ENCODE measurements at regions not wholly inside any gene's neighbourhood (a gene's known extent, or its start where the extent isn't known, plus 50 kb on each side); places are given as distances from the start of the nearest gene placed in this dataset.
"Not testable (repeated sequence)": the region's sequence is repeated elsewhere in the genome, so short reads cannot be mapped to it uniquely, and the experiment has no call there.

- no peak for DNase-seq (ENCODE audit: low spot score)
Observed at GRCh38 chr5:41995193-41995592, 70.1 kb downstream of the FBXO4 start.

DNA sequence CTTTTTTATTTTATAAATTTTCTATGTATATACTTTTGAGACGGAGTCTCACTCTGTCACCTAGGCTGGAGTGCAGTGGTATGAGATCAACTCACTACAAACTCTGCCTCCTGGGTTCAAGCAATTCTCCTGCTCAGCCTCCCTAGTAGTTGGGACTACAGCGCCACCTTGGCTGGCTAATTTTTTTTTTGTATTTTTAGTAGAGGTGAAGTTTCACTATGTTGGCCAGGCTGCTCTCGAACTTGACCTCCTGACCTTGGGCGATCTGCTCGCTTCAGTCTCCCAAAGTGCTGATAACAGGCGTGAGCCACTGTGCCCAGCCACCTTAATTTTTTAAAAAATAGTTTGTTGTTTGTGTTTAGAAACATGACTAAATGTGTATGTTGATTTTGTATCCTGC lies 76.6 kb downstream of the FBXO4 start:
- DNase-seq (ENCODE audit: low spot score): no peak

GRCh38 chr5:42003852-42004251 lies 78.8 kb downstream of the FBXO4 start:
- DNase-seq (ENCODE audit: low spot score): not testable (repeated sequence)

- DNase-seq (ENCODE audit: low spot score): no peak
Observed at GRCh38 chr5:42005561-42006153, 80.6 kb downstream of the FBXO4 start.

- DNase-seq (ENCODE audit: low spot score): no peak
Observed at GRCh38 chr5:42013561-42013960, 88.5 kb downstream of the FBXO4 start.

GRCh38 chr5:42015254-42015653 lies 90.2 kb downstream of the FBXO4 start:
- DNase-seq (ENCODE audit: low spot score): no peak

GRCh38 chr5:42015681-42016080 lies 90.6 kb downstream of the FBXO4 start:
- no peak for DNase-seq (ENCODE audit: low spot score)

DNA sequence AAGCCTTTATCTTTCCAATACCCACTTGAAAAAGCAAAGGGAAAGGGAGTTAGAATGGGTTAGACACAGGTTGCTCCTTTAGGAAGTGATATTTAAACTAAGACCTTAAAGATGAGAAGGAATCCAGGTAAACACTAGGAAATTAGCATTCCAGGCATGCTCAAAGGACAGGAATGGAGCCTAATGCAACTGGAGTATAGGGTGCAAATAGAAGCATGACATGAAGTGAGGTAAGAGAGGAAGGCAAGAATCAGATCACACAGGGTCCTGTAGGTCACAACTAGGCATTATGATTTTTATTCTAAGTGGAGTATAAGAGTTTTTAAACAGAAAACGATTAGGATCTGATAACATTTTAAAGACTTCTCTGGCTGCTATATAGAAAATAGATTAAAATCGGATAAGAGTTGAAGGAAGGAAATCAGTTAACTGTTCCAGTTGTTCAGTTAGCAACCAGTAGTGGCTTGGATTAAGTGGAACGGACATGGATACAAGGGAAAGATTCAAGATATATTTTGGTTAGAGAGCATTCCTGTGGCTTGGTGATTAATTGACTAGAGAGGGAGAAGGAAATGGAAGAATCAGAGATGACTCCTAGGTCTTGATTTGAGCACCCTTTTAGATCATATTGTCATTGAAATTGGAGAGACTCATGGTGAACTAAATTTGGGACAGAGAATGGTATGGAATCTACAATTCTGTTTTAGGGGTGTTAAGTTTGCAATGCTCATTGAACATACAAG lies 95.9 kb downstream of the FBXO4 start:
- no peak for DNase-seq (ENCODE audit: low spot score)

DNA sequence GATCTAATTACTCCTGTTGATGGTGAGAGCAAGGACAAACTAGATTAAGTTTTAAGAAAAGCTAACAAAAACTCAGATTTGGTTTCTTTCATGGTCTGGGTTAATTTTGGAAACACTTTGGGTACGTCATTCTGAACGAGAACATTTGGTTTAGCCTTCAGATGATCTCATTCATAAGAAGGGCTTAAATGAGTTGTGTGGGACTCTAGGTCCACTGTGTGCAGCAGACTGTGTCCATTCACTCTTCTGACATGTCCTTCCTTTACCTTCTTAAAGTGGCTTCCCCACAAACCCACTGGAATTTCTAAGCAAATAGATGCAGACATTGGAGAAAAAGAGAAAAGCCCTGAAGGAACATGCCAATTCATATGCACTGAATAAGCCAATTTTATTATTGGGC lies 96.8 kb downstream of the FBXO4 start:
- no peak for DNase-seq (ENCODE audit: low spot score)

DNA sequence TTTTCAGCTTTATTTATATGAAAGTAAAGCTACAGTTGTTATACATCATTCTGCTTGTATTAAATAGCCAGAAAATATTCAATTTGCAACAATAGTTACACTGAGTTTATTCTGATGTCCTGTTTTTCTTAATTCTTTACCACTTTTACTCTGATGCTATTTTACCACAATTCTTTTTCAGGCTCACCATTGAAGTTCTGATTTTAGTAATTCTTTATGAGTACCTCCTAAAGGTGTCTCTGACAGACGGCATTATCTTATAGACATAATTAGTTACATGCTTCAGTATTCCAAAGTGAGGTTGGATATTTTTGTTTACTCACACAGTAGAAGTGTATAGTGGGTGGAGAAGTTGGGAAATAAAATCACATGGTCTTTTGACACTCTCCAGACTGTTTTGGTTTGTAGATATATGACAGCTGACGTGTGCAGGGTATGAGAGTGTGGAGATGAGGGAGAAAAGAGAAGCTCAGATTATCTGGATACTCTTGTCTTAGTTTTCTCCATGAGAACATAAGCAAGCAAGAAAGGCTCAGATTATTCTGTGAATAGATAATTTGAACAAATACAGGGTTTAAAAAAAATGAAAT lies 97.4 kb downstream of the FBXO4 start:
- DNase-seq (ENCODE audit: low spot score): no peak

DNA sequence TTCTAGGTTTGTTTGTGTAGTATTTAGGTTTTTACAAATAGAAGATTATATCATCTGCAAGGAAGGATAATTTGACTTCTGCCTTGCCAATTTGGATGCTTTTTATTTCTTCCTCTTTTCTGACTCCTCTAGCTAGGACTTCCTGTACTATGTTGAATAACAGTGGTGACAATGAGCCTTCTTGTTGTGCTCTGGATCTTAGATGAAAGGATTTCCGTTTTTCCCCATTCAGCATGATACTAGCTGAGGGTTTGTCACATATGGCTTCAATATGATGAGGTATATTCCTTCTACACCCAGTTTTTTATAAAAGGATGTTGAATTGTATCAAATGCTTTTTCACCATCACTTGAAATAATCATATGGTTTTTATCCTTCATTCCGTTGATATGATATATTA lies 101.4 kb downstream of the FBXO4 start:
- DNase-seq (ENCODE audit: low spot score): no peak

DNA sequence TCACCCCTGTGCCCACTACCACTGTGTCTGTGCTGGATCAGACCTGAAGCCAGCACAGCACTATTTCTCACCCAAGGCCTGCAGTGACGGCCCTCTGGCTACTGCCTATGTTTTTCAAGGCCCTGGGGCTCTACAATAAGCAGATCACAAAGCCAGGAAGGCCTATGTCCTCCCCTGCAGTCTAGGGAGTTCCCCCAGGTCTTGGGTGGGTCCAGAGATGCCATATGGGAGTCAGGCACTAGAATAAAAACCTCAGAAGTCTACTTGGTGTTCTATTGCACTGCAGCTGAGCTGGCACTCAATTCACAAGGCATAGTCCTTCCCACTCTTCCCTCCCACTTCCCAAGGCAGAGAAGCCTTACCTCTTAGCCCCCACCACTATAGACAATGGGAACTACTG lies 107.1 kb downstream of the FBXO4 start:
- DNase-seq (ENCODE audit: low spot score): no peak

DNA sequence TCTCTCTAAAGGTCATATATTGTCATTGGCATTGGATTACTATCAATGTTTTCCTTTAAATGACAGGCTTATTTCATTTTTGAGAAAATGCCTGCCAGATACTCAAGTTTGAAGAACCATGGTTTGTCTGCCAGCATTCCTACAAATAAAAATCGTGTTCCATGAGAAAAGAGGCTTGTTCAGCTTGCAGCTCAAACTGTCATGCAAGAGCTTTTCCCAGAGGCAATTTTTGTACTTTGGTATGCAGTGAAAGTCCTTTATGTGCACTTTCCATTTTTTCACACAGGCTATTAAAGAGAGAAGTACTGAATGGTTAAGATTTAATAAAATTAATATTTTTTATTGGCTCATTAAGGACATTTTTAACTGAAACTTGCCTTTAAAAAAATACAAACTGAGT lies 110.4 kb downstream of the FBXO4 start:
- no peak for DNase-seq (ENCODE audit: low spot score)

DNA sequence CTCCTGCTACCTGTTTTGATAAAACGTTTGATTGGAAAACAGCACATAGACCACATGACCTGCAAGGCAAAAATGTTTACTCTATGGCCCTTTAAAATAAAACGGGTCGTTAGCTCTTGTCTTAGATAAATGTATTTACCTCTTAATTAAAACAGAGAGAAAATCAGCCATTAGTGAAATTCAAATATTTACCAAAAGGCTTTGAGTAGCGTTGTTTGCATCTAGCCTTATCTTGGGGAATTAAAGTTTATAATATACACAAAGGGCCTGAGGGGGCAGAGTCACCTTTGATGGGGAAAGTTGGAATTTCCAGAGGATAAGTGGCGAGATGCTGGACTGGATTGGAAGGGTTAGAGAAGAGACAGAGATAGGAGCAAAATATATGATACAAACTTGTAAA lies 111.3 kb downstream of the FBXO4 start:
- DNase-seq (ENCODE audit: low spot score): no peak

GRCh38 chr5:42037379-42037932 lies 112.4 kb downstream of the FBXO4 start:
- DNase-seq (ENCODE audit: low spot score): no peak

DNA sequence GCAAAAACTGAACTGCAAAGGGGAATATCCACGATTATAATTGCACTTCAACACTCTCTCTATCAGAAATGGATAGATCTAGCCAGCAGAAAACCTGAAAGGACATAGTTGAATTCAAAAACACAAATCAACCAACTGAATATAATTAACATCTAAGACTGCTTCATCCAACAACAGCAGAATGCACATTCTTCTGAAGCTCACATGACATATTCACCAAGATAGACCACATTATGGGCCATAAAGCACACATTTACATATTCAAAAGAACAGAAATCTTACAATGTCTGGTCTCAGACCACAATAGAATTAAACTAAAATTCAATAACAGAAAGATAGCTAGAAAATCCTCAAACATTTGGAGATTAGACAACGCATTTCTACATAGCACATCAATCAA lies 118.3 kb downstream of the FBXO4 start:
- no peak for DNase-seq (ENCODE audit: low spot score)

- DNase-seq (ENCODE audit: low spot score): peak; percentile 13
Observed at GRCh38 chr5:42057254-42057690, 132.2 kb downstream of the FBXO4 start.

DNA sequence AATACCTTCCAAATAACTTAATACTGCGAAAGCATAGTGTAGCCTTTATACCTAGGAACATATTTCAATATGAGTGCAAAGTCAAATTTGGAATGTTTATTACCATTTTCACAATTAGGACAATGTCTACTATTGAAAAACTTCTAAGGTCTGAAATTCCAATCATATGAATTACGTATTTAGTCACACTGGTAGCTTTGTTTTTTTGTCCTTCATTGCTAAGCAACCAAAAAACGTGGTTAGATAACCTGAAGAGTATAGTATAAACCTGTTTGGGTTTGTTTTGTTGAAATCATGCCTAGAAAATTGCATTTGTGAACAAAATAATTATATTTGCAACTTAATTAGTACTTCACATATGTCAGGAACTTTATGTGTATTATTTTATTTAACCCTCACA lies 134.2 kb downstream of the FBXO4 start:
- no peak for DNase-seq (ENCODE audit: low spot score)

DNA sequence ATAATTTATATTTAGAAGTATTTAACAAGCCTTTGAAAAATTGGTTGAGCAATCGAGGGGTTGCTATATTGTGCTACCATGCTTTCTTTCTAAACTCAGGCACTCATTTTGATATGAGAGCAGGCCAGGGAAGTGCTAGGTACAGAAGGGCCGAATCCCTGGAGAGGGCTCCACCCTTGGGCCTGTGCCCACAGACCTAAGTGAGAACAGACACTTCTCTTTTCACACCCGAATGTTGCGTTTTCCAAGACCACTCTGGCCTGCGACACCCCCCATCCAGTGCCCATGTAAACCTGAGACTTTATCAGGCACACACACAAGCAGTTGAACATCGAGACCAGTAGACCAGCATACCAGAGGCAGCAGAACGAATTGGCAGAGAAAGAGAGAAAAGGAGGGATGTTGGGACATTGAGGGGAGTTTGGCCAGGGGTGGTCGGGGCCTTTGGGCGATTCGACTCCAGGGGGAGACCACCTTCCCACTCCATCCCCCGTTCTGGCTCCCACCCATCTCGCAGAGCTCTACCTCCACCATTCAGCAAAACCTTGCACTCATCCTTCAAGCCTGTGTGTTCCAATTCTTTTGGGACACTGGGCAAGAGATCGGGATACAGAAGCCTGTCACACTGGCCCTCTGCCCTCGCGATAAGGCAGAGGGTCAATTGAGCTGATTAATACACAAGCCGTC lies 134.8 kb downstream of the FBXO4 start:
- no peak for DNase-seq (ENCODE audit: low spot score)

DNA sequence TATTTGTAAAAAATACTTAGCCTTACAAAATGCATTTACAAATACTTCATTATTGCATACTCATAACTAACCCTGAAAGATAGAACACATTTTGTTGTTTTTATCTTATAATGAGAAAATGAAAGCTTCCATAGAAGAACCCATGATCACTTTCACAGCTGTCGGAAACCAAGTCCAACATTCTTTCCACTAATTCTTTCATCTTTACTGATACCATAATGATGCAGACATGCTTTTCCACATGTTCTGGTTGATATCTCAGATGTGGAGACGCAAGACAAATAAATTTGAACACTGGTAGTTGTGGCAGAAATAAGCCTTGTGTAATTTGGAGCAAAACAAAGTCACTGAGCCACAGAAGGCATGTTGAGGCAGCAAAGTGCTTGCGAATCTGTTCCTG lies 136.0 kb downstream of the FBXO4 start:
- no peak for DNase-seq (ENCODE audit: low spot score)

DNA sequence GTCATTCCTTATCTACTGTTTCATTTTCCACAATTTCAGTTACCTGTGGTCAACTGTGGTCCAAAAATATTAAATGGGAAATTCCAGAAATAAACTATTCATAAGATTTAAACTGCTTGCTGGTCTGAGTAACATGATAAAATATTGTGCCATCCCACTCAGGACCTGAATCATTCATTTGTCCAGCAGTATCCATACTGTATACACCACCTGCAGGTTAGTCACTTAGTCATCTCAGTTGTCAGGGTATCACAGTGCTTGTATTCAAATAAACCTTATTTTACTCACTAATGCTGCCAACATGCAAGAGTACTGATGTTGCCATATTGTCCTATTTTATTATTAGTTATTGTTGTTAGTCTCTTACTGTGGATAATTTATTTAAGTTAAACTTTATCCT lies 139.7 kb downstream of the FBXO4 start:
- no peak for DNase-seq (ENCODE audit: low spot score)

DNA sequence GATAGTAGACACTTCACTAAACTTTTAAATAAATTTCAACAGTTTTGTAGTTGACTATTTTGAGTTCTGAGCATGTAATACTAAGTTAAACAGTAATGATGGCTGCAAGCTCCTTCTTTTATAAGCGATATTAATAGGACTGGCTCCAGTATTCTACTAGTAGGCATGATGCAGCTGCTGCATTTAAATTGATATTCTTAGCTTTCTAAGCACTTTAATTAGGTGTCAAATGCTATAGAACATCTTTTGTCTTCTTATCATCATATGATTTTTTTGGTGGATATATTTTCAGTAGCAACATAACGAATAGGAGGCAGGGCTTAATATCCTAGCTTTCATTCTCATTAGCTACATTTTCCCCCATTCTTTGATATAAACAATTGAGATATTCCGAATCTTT lies 141.1 kb downstream of the FBXO4 start:
- no peak for DNase-seq (ENCODE audit: low spot score)

DNA sequence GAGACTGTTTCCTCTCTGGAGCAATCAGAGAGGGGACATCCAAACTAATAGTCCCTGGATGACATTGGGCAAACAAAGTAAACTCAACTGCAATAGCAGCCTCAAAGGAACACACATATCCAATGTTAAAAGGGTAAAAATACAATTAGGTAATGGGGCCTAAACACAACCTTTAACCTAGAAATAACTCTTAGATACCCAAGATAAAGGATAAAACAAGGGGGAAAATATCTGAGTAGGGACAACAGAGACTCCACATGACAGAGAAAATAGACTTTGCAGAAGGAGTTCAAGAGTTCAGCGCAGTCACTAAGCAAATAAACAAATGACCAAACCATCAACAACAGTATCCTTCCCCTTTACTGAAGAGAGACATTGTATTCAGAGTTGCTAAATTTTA lies 149.3 kb downstream of the FBXO4 start:
- DNase-seq (ENCODE audit: low spot score): no peak
